ENCODE measurements at regions not wholly inside any gene's neighbourhood (a gene's known extent, or its start where the extent isn't known, plus 50 kb on each side); places are given as distances from the start of the nearest gene placed in this dataset.
"Not testable (repeated sequence)": the region's sequence is repeated elsewhere in the genome, so short reads cannot be mapped to it uniquely, and the experiment has no call there.

DNA sequence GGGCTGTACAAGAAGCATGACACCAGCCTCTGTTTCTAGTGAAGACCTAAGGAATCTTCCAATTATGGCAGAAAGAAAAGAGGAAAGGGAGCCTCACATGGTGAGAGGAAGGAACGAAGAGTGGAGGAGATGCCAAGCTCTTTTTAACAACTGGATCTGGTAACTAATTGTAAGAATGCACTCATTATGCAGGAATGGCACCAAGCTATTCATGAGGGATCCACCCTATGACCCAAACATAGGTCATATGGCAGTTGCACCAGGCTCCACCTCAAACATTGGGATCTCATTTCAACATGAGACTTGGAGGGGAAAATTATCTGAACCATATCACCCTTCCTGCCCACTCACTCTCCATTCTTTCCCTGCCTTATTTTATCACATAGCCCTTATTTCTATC is 496.0 kb upstream of the SPTLC3 start:
- DNase-seq, result no peak

DNA sequence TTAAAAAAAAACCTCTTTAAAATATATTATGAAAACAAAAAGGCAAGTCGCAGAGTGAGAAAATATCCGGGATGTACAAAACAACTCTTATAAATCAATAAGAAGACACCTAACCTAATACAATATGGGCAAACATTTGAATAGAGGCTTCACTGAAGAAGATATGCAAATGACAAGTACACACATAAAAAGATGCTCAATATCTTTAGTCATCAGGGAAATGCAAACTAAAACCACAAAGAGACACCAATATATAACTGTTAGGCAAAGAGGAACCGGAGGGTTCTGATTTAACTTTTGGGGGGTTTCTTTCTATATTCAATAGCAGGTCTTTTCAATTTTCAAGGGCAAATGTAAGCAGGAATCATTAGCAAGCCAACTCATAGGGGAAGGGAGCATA is 480.7 kb upstream of the SPTLC3 start:
- DNase-seq, result no peak

DNA sequence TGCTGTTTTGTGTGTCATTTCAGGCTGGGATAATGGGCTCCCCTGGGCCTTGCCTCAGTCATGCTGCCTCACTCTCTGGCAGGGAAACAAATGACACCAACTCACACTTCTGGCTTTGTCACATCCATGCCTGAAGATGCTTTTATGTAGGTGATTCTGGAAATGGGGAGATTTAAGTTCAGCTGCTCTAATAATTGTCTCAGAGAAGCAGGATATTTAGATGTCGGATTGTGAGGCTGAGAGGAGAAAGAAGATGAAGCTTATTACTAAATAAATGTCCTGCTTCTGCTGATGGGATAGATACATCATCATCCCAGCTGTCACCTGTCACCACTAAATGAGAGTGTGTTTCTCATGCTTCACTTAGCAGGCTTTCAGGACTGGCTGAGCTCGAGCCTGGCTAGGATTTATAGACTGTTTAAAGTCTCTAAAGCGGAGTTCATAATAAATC is 480.2 kb upstream of the SPTLC3 start:
- no peak for DNase-seq

DNA sequence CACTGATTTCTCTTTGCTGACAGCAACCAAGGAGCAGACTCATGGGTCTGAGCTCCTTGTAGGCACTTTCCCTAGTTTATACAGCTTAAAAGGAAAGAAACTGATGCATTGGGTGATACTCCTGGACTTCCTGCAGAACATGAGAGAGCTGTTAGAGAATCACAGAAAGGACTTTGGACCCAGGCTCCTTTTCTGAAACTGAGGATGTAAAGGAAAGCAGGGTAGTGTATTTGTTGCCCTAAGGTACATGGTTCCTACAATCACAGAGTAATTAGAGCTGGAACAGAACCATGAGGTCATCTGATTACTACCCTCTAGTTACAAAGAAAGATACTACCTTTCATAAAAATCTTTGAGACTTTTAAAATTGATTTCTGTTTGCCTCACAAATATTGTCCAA is 477.1 kb upstream of the SPTLC3 start:
- no peak for DNase-seq

DNA sequence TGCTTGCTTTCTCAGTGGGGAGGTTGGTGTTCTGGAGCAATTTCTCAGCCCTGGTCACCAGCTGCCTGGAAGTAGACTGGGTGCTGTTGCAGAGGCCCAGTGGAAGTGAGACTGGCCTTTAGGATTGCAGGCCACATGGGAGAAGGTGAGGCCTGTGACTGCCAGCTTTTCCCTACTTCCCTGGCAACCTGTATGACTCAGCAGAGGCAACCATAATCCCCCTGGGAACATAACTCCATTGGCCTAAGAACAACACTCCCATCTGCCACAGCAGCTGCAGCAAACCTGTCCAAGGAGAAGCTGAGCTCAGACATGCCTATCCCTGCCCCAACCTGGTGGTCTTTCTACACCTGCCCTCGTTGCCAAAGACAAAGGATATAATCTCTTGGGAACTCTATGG is 473.5 kb upstream of the SPTLC3 start:
- no peak for DNase-seq

DNA sequence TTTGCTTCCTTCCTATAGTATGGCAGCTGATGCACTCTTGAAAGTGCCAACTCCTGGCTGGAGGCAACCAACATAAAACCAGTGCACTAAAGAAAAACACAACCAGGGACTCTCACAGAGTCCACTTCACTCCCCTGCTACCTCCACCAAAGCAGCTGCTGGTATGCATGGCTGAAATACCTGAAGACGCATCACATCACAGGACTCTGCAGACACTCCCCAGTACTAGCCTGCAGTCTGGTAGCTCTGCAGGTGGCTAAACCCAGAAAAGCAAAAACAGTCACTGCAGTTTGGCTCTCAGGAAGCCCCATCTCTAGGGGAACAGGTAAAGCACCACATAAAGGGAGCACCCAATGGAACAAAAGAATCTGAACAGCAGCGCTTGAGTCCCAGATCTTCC is 473.0 kb upstream of the SPTLC3 start:
- DNase-seq, result no peak

DNA sequence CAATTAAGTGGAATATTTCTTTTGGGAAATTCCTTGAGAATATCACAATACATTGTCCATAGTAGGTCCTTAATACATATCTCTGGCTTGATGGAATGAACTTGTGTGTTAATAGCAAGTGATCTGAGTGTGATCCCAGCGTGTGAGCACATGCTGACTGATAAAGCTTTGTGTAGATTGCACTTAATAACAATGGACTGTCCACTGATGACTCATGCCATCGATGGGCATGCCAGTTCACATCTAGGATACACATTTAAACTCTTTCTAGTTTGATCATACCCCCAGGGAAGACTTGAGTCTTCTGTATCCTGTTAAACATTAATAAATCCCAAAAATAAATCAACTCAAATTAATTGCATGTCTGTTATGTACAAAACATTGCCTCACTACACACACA is 454.3 kb upstream of the SPTLC3 start:
- no peak for DNase-seq

DNA sequence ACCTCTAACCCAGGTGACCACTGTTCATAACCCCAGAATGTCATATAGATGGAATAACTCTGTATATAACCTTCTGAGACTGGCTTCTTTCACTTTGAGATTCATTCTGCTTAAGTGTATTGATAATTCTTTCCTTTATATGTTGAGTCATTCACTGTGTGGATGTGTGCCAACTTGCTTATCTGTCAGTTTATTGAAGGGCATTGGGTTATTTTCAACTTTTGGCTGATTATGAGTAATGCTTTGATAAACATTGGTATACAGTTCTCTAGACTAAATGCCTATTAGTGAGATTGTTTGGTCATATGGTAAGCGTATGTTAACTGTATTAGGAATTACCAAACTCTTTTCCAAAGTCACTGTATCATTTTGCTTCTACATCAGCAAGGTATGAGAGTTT is 453.4 kb upstream of the SPTLC3 start:
- no peak for DNase-seq

DNA sequence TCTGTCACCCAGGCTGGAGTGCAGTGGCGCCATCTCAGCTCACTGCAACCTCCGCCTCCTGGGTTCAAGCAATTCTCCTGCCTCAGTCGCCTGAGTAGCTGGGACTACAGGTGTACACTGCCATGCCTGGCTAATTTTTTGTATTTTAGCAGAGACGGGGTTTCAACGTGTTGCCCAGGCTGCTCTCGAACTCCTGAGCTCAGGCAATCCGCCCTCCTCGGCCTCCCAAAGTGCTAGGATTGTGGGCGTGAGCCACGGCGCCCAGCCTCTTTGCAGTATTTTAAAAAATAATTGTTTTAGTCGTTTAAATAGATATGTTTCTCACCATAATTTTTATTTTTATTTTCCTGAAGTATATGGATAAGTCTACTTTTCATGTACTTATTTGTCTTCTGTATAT is 452.9 kb upstream of the SPTLC3 start:
- DNase-seq, result not testable (repeated sequence)

DNA sequence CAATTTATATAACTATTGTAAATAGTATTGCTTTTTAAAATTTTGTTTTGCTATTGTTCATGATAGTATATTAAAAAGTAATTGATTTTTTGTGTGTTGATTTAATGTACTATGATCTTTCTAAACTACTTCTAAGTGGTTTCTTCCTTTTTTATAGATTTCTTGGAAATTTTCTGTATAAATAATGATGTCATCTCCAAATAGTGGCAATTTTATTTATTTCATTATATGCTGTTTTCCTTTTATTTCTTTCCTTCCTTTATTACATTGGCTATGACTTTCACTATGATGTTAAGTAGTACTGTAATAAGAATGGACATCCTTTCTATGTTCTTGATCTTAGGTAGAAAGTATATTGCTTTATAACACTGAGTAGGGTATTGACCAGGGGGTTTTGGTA is 451.5 kb upstream of the SPTLC3 start:
- no peak for DNase-seq

DNA sequence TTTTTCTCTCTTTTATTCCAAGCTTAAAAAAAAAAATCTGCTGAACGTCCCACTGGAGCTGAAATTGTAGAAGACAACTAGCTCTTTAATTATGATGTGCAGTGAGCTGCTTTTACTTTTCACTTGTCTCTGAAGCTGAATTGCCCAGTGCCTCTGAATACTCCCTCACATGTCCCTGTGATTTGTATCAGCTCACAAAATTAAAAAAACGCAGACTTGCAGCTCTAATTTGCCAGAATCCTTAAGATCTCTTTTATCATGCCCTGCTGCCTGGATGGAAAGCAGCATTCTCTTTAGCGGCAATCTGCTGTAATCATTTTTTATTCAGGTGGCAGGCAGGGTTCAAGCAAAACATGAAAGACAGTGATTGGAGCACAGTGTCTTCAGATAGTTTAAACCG is 443.8 kb upstream of the SPTLC3 start:
- no peak for DNase-seq

DNA sequence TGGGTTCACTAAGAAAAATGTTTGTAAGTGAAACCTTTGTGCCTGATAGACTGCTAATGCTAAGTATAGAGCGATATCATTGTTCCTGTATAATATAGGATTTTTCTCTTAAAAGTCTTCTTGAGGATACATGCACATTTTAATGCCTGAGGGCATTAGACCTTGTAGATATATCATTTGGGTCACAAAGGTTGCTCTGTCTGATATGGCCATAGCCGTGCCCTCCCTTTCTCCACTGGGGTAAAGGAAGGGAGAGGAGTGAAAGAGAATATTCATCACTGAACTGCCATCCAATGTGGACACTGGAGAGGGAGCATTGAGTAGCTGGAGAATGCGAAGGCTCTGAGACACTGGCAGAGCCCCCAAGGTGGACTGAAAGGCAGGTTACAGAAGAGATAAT is 442.2 kb upstream of the SPTLC3 start:
- DNase-seq, result no peak

DNA sequence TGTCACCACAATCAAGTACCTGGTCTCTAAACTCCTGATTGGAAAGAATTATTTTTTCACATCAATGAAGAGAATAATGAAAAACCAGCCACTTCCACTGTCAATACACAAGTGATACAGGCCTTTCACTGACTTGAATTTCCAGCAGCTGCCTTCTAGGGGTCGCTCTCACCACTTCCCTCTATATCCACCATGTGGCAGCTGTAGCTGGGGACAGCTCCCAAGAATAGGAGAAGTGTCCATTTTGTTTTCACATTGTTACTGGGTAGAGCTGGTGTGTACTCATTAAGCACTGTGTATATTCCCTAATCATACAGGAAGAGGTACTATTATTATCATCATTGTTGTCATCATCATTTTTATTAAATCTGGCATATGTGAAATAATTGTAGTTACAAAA is 438.4 kb upstream of the SPTLC3 start:
- DNase-seq, result no peak

DNA sequence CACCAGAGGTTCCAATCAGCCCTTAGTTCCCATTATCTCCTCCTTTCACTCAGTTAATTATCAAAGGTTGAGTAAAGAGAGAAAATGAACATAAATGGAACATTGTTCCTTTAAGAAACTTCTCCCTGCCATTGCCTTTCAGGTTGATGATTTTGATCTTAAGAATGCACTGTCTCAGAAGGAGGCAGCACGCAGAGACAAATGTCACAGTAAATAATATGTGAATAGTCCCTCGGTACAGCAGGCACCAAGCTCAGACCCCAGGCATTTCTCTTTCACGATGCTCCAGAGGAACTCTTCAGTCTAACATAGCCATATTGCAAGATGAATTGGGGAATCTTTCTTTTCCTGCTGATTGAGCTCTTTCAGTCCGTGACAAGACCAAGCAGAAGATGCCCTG is 435.3 kb upstream of the SPTLC3 start:
- DNase-seq, result no peak

DNA sequence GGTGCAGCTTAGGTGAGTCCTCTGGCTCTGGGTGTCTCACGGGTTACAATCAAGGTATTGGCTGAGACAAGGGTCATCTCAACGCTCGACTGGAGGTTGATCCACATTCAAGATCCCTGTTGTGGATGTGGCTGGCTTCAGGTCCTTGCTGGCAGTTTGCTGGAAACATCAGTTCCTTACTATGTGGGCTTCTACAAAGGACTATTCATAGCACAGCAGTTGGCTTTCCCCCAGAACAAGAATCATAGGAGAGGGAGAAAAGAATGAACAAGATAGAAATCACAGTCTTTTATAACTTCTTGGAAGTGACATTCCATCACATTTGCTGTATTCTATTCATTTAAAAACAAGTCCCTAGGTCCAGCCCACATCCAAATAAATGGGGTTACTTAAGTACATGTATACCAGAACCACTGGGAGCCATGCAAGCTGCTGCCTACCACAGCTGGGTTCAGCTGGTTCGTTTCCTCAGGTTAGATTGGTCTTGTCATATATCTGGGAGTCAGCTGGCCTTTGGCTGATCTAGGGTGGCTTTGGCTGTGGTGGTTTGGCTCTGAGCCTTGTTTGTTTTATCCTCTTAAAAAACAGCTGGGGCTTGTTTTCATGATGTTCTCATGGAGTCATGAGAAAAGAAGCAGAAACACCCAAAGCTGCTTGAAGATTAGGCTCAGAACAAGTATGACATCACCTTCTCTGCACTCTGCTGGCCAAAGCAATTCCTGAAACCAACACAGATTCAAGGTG is 433.2 kb upstream of the SPTLC3 start:
- DNase-seq, result no peak

DNA sequence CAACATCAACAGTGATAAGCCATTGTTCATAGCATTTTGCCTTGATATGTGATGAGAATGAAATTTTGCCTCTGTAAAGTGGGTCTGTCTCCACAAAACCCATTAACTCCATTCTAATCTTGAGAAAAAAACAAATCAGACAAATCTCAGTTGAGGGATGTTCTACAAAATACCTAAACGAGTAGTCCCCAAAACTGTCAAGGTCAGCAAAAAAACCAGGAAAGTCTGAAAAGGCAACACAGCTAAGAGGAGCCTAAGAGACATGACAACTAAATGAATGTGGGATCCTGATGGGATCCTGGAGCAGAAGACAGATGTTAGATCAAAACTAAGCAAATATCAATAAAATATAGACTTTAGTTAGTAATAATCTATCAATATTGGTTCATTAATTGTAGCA is 431.6 kb upstream of the SPTLC3 start:
- DNase-seq, result no peak

DNA sequence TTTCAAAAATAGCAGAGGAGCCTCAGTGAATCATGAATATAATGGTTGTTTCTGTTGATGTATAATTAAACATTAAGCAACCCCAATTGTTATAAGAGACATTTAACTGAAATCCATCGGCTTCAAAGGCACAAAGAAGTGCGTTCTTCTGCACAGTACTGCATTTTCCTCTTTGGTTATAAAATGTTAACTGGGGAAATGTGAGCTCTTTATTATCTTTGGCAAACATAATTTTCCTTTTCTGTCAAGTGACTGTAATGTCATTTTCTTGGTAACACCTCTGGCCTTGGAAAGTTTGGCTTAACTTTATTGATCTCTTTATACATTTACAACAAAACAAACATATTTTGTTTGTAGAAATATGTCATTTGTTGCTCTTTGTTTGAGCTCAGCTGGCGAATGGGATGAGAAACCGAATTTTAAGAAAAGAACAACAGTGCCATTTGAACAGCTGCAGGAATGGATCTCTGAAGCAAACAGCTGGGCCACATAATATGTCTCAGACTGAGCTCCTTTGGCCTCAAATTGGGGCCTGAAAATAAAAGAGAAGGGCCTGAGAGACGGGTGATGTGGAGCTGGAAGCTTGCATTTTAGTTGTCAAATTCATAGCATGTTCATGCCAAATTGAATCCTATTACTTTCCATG is 427.0 kb upstream of the SPTLC3 start:
- no peak for DNase-seq

DNA sequence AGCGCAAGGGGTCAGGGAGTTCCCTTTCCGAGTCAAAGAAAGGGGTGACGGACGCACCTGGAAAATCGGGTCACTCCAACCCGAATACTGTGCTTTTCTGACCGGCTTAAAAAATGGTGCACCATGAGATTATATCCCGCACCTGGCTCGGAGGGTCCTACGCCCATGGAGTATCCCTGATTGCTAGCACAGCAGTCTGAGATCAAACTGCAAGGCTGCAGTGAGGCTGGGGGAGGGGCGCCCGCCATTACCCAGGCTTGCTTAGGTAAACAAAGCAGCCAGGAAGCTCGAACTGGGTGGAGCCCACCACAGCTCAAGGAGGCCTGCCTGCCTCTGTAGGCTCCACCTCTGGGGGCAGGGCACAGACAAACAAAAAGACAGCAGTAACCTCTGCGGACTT is 426.1 kb upstream of the SPTLC3 start:
- not testable (repeated sequence) for DNase-seq

DNA sequence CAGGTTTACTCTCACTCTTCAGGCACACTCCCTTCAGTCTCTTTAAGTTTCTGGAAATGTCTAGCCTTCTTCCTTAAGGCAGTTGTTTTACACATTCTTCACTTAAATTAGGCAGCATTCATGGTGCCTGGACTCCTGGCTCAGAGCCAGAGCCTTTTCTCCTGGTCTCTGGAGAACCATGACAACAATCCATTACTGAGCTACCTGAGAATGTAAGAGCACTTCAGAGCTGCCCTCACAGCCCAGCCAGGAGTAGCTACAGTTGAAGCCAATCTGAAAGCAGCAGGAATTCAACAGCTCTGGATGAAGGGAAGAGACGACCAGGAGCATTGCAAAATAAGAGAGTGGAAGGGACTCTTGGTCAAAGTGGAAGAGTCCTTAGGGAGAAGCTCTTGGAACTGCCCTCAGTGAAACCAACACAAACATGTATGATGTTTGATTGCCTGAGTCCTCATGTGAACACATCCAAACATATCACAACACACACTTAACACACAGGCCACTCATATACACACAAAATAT is 416.8 kb upstream of the SPTLC3 start:
- DNase-seq, result no peak

DNA sequence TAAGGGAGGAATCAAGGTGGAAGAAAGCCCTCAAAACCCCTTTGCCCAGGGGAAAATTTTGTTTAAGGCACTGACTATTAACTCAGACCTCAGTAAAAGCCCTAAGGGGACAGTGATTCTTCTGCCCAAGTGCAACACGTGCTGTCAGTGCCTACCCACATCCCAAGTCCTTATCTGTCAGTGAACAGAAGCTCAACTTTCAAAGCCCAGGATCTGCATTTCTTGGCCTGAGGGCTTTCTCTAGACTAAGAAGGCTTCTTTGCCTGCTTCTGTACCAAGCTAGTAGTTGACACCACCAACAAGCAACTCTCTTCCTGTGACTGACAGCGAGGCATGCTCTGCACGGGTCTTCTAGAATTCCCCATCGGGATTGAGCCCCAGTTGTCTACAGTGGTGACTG is 416.0 kb upstream of the SPTLC3 start:
- DNase-seq, result no peak

DNA sequence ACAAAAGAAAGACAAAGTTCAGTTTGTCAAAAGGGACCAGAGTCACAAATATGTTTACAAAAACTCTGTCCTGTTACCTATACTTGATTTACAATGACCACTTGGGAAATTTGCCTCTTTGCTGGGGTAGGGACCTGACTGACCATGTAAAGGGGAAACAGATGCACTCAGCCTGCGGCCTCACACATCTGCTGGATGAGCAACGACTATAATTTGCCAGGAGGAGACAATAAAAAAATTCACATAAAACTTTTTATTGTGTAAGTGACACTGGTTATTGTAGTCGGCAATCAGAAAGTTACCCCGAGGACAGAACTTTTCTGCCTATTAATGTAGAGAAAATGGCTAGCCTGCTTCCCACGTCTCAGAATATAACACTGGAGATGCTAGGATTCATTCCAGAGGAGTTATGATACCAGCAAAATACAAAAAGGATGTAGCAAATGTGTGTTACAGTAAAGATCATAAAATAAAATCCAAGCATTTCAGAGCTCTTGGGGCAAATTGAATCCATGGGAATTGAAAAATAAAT is 415.4 kb upstream of the SPTLC3 start:
- no peak for DNase-seq

DNA sequence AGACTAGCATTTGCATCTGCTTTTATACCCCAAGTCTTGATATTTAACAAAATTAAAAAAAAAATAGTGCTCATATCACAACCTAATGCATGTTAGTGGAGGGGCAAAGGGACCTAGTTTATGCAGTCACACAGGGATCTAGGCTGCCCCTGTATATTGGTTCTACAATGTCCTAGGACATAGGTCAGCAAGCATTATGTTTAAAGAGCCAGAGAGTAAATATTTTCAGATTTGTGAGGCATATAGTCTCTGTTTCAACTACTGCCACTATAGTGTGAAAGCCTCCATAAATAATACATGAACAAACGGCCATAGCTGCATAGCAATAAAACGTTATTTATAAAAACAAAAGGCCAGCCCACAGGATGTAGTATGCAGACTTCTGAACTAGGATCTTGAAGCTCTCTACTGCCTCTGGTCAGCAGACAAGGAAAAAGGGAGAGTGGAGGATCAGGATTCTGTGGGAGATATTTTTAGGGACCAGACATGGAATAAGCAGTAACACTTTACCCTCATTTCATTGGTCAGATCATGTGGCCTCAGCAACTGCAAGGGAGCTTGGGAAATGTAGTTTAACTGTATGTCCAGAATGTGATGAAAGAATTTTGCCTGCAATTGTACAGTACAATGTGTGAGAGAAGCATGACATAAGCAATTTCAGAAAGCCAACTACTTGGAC is 414.2 kb upstream of the SPTLC3 start:
- DNase-seq, result no peak

DNA sequence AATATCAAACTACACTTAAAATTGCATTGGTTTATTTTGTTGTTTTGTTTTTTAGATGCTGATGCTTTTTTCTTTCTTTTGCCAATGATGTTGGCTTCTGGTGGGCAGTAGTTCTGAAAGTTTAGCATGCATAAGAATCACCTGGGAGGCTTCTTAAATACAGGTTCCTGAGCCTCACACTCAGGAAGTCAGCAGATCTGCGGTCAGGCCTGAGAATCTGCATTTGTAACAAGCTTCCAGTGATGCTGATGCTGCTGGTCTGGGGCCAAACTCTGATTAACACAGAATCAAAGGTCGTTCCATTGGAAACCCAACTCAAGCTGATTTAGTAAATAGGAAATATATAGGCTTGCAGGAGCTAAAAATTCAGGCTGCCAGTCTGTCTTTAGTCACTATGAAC is 412.9 kb upstream of the SPTLC3 start:
- no peak for DNase-seq

DNA sequence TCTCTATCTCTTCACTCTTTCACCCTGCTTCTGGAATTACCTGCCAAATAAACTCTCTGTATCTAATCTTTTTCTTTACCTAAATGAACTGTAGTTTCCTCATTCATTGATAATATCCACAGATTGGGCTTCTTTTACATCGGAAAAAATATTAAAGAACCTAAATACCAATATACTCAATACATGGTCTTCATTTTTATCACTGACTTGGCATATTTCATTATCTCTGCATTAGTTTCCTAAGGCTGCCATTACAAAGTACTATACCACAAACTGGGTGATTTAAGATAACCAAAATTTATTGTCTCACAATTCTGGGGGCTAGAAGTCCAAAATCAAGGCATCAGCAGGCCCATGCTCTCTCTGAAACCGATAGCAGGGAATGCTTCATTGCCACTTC is 411.9 kb upstream of the SPTLC3 start:
- no peak for DNase-seq
